Endodermal cell (in vitro differentiated cells): ENCODE measurements at regions not wholly inside any gene's neighbourhood (a gene's known extent, or its start where the extent isn't known, plus 50 kb on each side); places are given as distances from the start of the nearest gene placed in this dataset.

ENCODE experiments used
- DNase-seq: peaks from one replicate; pipeline ENCODE4 v3.0.0-alpha.2; 2017
- H3K27ac ChIP-seq: 2 replicates; pipeline ENCODE4 v1.5.1; 2013; ENCODE audit warnings: mild to moderate bottlenecking, low read depth, low read length, moderate library complexity
- H3K27me3 ChIP-seq: 2 replicates; pipeline ENCODE4 v1.6.1; 2013; ENCODE audit warnings: mild to moderate bottlenecking, low read length, moderate library complexity; ENCODE audit not compliant: insufficient read depth, control insufficient read depth, poor library complexity, severe bottlenecking
- H3K36me3 ChIP-seq: 2 replicates; pipeline ENCODE4 v1.7.0; 2013; ENCODE audit warnings: mild to moderate bottlenecking, low read length, moderate library complexity; ENCODE audit not compliant: control insufficient read depth, insufficient read depth
- H3K4me1 ChIP-seq: one replicate; pipeline ENCODE4 v1.7.0; 2013; ENCODE audit warnings: low read length; ENCODE audit not compliant: control insufficient read depth, insufficient read depth
- H3K4me3 ChIP-seq: 2 replicates; pipeline ENCODE4 v1.5.1; 2013; ENCODE audit warnings: mild to moderate bottlenecking, low read length, moderate library complexity
- H3K9ac ChIP-seq: 2 replicates; pipeline ENCODE4 v1.6.1; 2013; ENCODE audit warnings: mild to moderate bottlenecking, low read length, moderate library complexity; ENCODE audit not compliant: poor library complexity, severe bottlenecking; ENCODE audit errors: extremely low read depth
- H3K9me3 ChIP-seq: 2 replicates; pipeline ENCODE4 v1.6.1; 2013; ENCODE audit warnings: mild to moderate bottlenecking, low read length, moderate library complexity; ENCODE audit not compliant: control insufficient read depth
- H3K27ac Mint-ChIP-seq: 2 replicates; pipeline ENCODE4 v1.8.0; 2020; ENCODE audit warnings: mixed read lengths
- H3K27me3 Mint-ChIP-seq: 2 replicates; pipeline ENCODE4 v1.8.0; 2021; ENCODE audit warnings: mild to moderate bottlenecking, mixed read lengths; ENCODE audit not compliant: insufficient read depth
- H3K36me3 Mint-ChIP-seq: 2 replicates; pipeline ENCODE4 v1.8.0; 2020; ENCODE audit warnings: low read depth, mixed read lengths
- H3K4me1 Mint-ChIP-seq: 2 replicates; pipeline ENCODE4 v1.8.0; 2020; ENCODE audit warnings: mixed read lengths
- H3K4me3 Mint-ChIP-seq: 2 replicates; pipeline ENCODE4 v1.8.0; 2020; ENCODE audit warnings: mild to moderate bottlenecking, moderate library complexity, mixed read lengths
- H3K9me3 Mint-ChIP-seq: 2 replicates; pipeline ENCODE4 v1.8.0; 2020; ENCODE audit warnings: mild to moderate bottlenecking, mixed read lengths
- CTCF ChIP-seq: fragments of 200-600 bp; sonication (generic); conservative IDR thresholded peaks from 2 replicates; pipeline ENCODE4 v1.5.0; 2021; ENCODE audit warnings: antibody characterized with exemption, mild to moderate bottlenecking
- WGBS, 2 experiments: methylation state at CpG; one replicate each; pipeline versions ENCODE4 v1.1.5 to v1.1.7; 2013; ENCODE audit warnings: missing lambda C conversion rate in 2 of 2, mixed read lengths in 1 of 2; ENCODE audit not compliant: insufficient coverage in 1 of 2, insufficient read length in 1 of 2; 5-methylcytosine and 5-hydroxymethylcytosine counted together

- Histone ChIP-seq H3K4me3 (no peak overlapping the region), H3K36me3 (no peaks in the 10 kb centered on the region), H3K9me3 (peaks cover 35% of the 10 kb centered on the region), H3K27me3 (no peaks in the 10 kb centered on the region), H3K27ac (no peak overlapping the region), H3K4me1 (no peaks in the 10 kb centered on the region), H3K9ac (no peak overlapping the region)
- no peak for DNase-seq
- Mint-ChIP-seq H3K4me1 (no peaks in the 10 kb centered on the region), H3K9me3 (peaks cover 46% of the 10 kb centered on the region), H3K27me3 (peaks cover 4% of the 10 kb centered on the region), H3K36me3 (peaks cover 2% of the 10 kb centered on the region), H3K4me3 (no peak overlapping the region), H3K27ac (no peak overlapping the region)
- 83 to 96% methylated on average over 2 of the region's 2 CpGs for WGBS, 2 experiments
- TF ChIP-seq CTCF, result no peak
These were observed 83.6 kb downstream of the ANXA2R start for GRCh38 chr5:42956551-42956950.

GRCh38 chr5:42953041-42953440 is 87.1 kb downstream of the ANXA2R start:
- TF ChIP-seq CTCF, result no peak
- no peaks in the 10 kb centered on the region for H3K36me3 ChIP-seq
- H3K27me3 Mint-ChIP-seq, result peaks cover 4% of the 10 kb centered on the region
- peaks cover 50% of the 10 kb centered on the region for H3K9me3 ChIP-seq
- DNase-seq, result no peak
- no peak overlapping the region for H3K9ac ChIP-seq
- WGBS, 2 experiments, result 90 to 91% methylated on average over 13 to 15 of the region's 15 CpGs
- H3K27ac ChIP-seq, result no peak overlapping the region
- H3K4me1 Mint-ChIP-seq, result no peaks in the 10 kb centered on the region
- H3K4me3 Mint-ChIP-seq, result no peak overlapping the region
- no peaks in the 10 kb centered on the region for H3K4me1 ChIP-seq
- no peak overlapping the region for H3K27ac Mint-ChIP-seq
- H3K4me3 ChIP-seq, result no peak overlapping the region
- peaks cover 63% of the 10 kb centered on the region for H3K9me3 Mint-ChIP-seq
- H3K36me3 Mint-ChIP-seq, result peaks cover 6% of the 10 kb centered on the region
- H3K27me3 ChIP-seq, result no peaks in the 10 kb centered on the region

- peaks cover 48% of the 10 kb centered on the region for H3K9me3 ChIP-seq
These were observed 87.5 kb downstream of the ANXA2R start for GRCh38 chr5:42952578-42952974.

More at GRCh38 chr5:42952578-42952974, 87.5 kb downstream of the ANXA2R start:
- Mint-ChIP-seq H3K36me3 (peaks cover 6% of the 10 kb centered on the region), H3K27ac (no peak overlapping the region), H3K27me3 (peaks cover 4% of the 10 kb centered on the region), H3K4me1 (no peaks in the 10 kb centered on the region), H3K4me3 (no peak overlapping the region), H3K9me3 (peaks cover 62% of the 10 kb centered on the region)
- Histone ChIP-seq H3K4me3 (no peak overlapping the region), H3K27me3 (no peaks in the 10 kb centered on the region), H3K4me1 (no peaks in the 10 kb centered on the region), H3K9ac (no peak overlapping the region), H3K36me3 (no peaks in the 10 kb centered on the region), H3K27ac (no peak overlapping the region)
- DNase-seq, result no peak
- TF ChIP-seq CTCF, result no peak
- WGBS, 2 experiments, result 96 to 100% methylated on average over 3 to 12 of the region's 12 CpGs
